SK-N-SH treated with all-trans-retinoic acid at 6 μM for 48 hours (cell line): ENCODE measurements at regions not wholly inside any gene's neighbourhood (a gene's known extent, or its start where the extent isn't known, plus 50 kb on each side); places are given as distances from the start of the nearest gene placed in this dataset.

Source experiments
- GLIS3 ChIP-seq: fragments of 250-450 bp; sonication (Bioruptor Pico); IDR thresholded peaks from 2 replicates; pipeline ENCODE4 v1.5.0; 2020; ENCODE audit warnings: mild to moderate bottlenecking, moderate library complexity
- PATZ1 ChIP-seq: fragments of 250-450 bp; sonication (Bioruptor Pico); IDR thresholded peaks from 2 replicates; pipeline ENCODE4 v1.8.0; 2020; ENCODE audit warnings: mild to moderate bottlenecking, moderate library complexity, borderline replicate concordance
- POU6F1 ChIP-seq: fragments of 250-450 bp; sonication (Bioruptor Pico); IDR thresholded peaks from 2 replicates; pipeline ENCODE4 v1.8.0; 2021; ENCODE audit warnings: low read depth, mild to moderate bottlenecking, moderate library complexity, borderline replicate concordance

GRCh38 chr4:62953752-62954151, 1455.5 kb downstream of the TECRL start:
- TF ChIP-seq PATZ1 (CRISPR knock-in tag) (no peak), GLIS3 (no peak), POU6F1 (CRISPR knock-in tag) (no peak)
